HepG2 (cell line): ENCODE measurements at regions not wholly inside any gene's neighbourhood (a gene's known extent, or its start where the extent isn't known, plus 50 kb on each side); places are given as distances from the start of the nearest gene placed in this dataset.
"Not testable (repeated sequence)": the region's sequence is repeated elsewhere in the genome, so short reads cannot be mapped to it uniquely, and the experiment has no call there.

Experiments used
- ATAC-seq: fragments of 200-7000 bp; cut with Tn5 transposase; 3 replicates; pipeline ENCODE4 v1.9.1; 2020; ENCODE audit warnings: mild to moderate bottlenecking, moderate library complexity
- BruUV-seq: library from RNA; stranded (reverse); fragments of 400-500 nt; replicated peaks from 2 replicates; lab custom pipeline; 2021; lab: Mats Ljungman, UMichigan
- CTCF ChIA-PET: fragments of 300-600 bp; formaldehyde crosslinking; extraction: SDS; loops from one replicate; lab custom pipeline; 2021; ENCODE audit warnings: low total read pairs, inconsistent platforms, low intra/inter-chr PET ratio; lab: Yijun Ruan, JAX
- POLR2A ChIA-PET: fragments of 350-600 bp; sonication (Branson Sonifier 250); formaldehyde crosslinking; loops from one replicate; lab custom pipeline; 2020; ENCODE audit warnings: antibody characterized with exemption, inconsistent platforms; lab: Yijun Ruan, JAX
- DNase-seq: peaks from one replicate; pipeline ENCODE4 v3.0.0-alpha.2; 2015; ENCODE audit warnings: low spot score
- FAIRE-seq: peaks from 3 replicates; lab custom pipeline; 2011; peaks lifted over from hg19 to GRCh38; lab: Jason Lieb, UNC
- H2AFZ ChIP-seq: one replicate; pipeline ENCODE4 v1.6.1; 2011; ENCODE audit warnings: low read length, inconsistent platforms
- H3K27ac ChIP-seq: fragments of 300-600 bp; 3 replicates; pipeline ENCODE4 v1.8.0; 2011; ENCODE audit warnings: mixed run types, mild to moderate bottlenecking, mixed read lengths, low read length, inconsistent platforms; ENCODE audit not compliant: insufficient read depth; ENCODE audit errors: extremely low read length
- H3K27me3 ChIP-seq, 2 experiments: fragments of 200-600 bp in 1 of 2; 2 replicates in 1 of 2; 3 replicates in 1 of 2; pipeline versions ENCODE4 v1.6.0 to v1.8.0; 2011; ENCODE audit warnings: low read length in 2 of 2, mild to moderate bottlenecking in 2 of 2, moderate library complexity in 2 of 2, inconsistent platforms in 1 of 2; ENCODE audit not compliant: insufficient read depth in 2 of 2, control insufficient read depth in 1 of 2
- H3K36me3 ChIP-seq, 2 experiments: fragments of 200-600 bp in 1 of 2; replicated peaks in 1 of 2; 2 replicates in 1 of 2; 3 replicates in 1 of 2; pipeline versions ENCODE4 v1.5.1 to v1.8.0; 2011; ENCODE audit warnings: low read length in 2 of 2, inconsistent platforms in 1 of 2; ENCODE audit not compliant: insufficient read depth in 2 of 2, control insufficient read depth in 1 of 2
- H3K4me1 ChIP-seq: 2 replicates; pipeline ENCODE4 v1.5.1; 2012; ENCODE audit warnings: low read length, inconsistent platforms; ENCODE audit not compliant: insufficient read depth
- H3K4me2 ChIP-seq: 2 replicates; pipeline ENCODE4 v1.6.0; 2011; ENCODE audit warnings: low read depth, low read length, inconsistent platforms
- H3K4me3 ChIP-seq, 3 experiments: fragments of 200-600 bp in 1 of 3; sonication (generic), shearing (Covaris generic) in 1 of 3; replicated peaks in 1 of 3; 2 replicates each; pipeline ENCODE4 v1.5.1; 2011 to 2016; ENCODE audit warnings: low read length in 3 of 3, inconsistent platforms in 2 of 3, low read depth in 2 of 3, mild to moderate bottlenecking in 2 of 3, control low read depth in 1 of 3, mixed read lengths in 1 of 3; ENCODE audit not compliant: insufficient read depth in 1 of 3
- H3K79me2 ChIP-seq: one replicate; pipeline ENCODE4 v1.6.1; 2011; ENCODE audit warnings: low read length, inconsistent platforms; ENCODE audit not compliant: insufficient read depth
- H3K9ac ChIP-seq: 2 replicates; pipeline ENCODE4 v1.6.0; 2011; ENCODE audit warnings: mild to moderate bottlenecking, low read depth, low read length, inconsistent platforms; ENCODE audit not compliant: insufficient read depth
- H3K9me3 ChIP-seq: 2 replicates; pipeline ENCODE4 v1.5.1; 2012; ENCODE audit warnings: mild to moderate bottlenecking, low read length
- H4K20me1 ChIP-seq: 2 replicates; pipeline ENCODE4 v1.6.0; 2011; ENCODE audit warnings: inconsistent platforms, mild to moderate bottlenecking, low read length, moderate library complexity; ENCODE audit not compliant: insufficient read depth
- KMT2A ChIP-seq: sonication (generic); formaldehyde crosslinking; IDR thresholded peaks from 2 replicates; pipeline ENCODE4 v1.4.0; 2020; ENCODE audit warnings: missing genetic modification reagents
- POLR2A ChIP-seq, 2 experiments: IDR thresholded peaks; 2 replicates each; pipeline ENCODE4 v1.6.1; 2011; ENCODE audit warnings: low read depth in 2 of 2, low read length in 2 of 2, mild to moderate bottlenecking in 1 of 2, moderate library complexity in 1 of 2; ENCODE audit not compliant: insufficient read depth in 1 of 2
- ZNF776 ChIP-seq: sonication (generic); formaldehyde crosslinking; IDR thresholded peaks from 2 replicates; pipeline ENCODE4 v1.4.0; 2020; ENCODE audit warnings: mild to moderate bottlenecking, missing genetic modification reagents
- WGBS: methylation state at CpG from one replicate; pipeline ENCODE4 v1.1.6; 2017; ENCODE audit warnings: low lambda C conversion rate; 5-methylcytosine and 5-hydroxymethylcytosine counted together
- in situ Hi-C: cut with HindIII; loops from 2 replicates; pipeline ENCODE4 v1.10.0; 2017; ENCODE audit warnings: low pct_unique_long_range_greater_than_20kb; ENCODE audit not compliant: extremely low pct_ligation_motif_present
- intact Hi-C: fragments of 100-400 bp; cut with micrococcal nuclease; formaldehyde crosslinking; loops from one replicate; pipeline ENCODE4 v1.10.0; 2022; ENCODE audit not compliant: unreplicated experiment

GRCh38 chrX:81959964-81960363, 758.1 kb downstream of the SH3BGRL start (continued):
- TF ChIP-seq KMT2A (CRISPR knock-in tag), result no peak

GRCh38 chrX:81974413-81974812, 772.5 kb downstream of the SH3BGRL start:
- WGBS, result 9% methylated on average over 1 of the region's 1 CpG
- H3K4me3 ChIP-seq, in situ Hi-C loops: not testable (repeated sequence)

GRCh38 chrX:81979806-81980515, 778.1 kb downstream of the SH3BGRL start:
- no TSS peak for BruUV-seq
- no peak for FAIRE-seq
- TF ChIP-seq ZNF776 (CRISPR knock-in tag) (no peak), POLR2A (IDR thresholded peaks at IDR 0.05; ENCODE audit: insufficient read depth in 1 of 2, low read depth in 2 of 2, low read length in 2 of 2) (no peak)
- Histone ChIP-seq H4K20me1 (no peaks in the 10 kb centered on the region), H3K9ac (no peak overlapping the region), H3K4me3 (no peak overlapping the region), H2AFZ (no peak overlapping the region), H3K79me2 (no peaks in the 10 kb centered on the region), H3K27me3 (no peaks in the 10 kb centered on the region), H3K9me3 (peaks cover 16% of the 10 kb centered on the region), H3K27ac (no peak overlapping the region), H3K36me3 (no peaks in the 10 kb centered on the region), H3K4me2 (no peak overlapping the region), H3K4me1 (no peaks in the 10 kb centered on the region)
- intact Hi-C loops, result no loop called here
- no peak for DNase-seq
- in situ Hi-C loops, result no loop called here
- POLR2A ChIA-PET, result no interaction called here
- CTCF ChIA-PET, result no interaction called here
- 19% methylated on average over 5 of the region's 5 CpGs for WGBS
- no peak for ATAC-seq

More at GRCh38 chrX:81974413-81974812, 772.5 kb downstream of the SH3BGRL start:
- FAIRE-seq, H3K9me3 ChIP-seq, H3K79me2 ChIP-seq, H3K9ac ChIP-seq, CTCF ChIA-PET, H3K27me3 ChIP-seq, POLR2A ChIA-PET, H3K4me1 ChIP-seq, DNase-seq, H3K4me2 ChIP-seq, H3K27ac ChIP-seq, H2AFZ ChIP-seq, H3K36me3 ChIP-seq, H4K20me1 ChIP-seq, intact Hi-C loops, BruUV-seq, ATAC-seq: not testable (repeated sequence)

- intact Hi-C loops, H4K20me1 ChIP-seq, H3K4me2 ChIP-seq, DNase-seq, H3K9ac ChIP-seq, H3K36me3 ChIP-seq, BruUV-seq, H3K9me3 ChIP-seq, H3K4me3 ChIP-seq, H3K4me1 ChIP-seq, H3K79me2 ChIP-seq, POLR2A ChIA-PET, H2AFZ ChIP-seq, H3K27ac ChIP-seq, FAIRE-seq, CTCF ChIA-PET, in situ Hi-C loops, ATAC-seq, H3K27me3 ChIP-seq: not testable (repeated sequence)
- WGBS, result 50% methylated on average over 2 of the region's 2 CpGs
Observed at GRCh38 chrX:81987217-81987616, 785.3 kb downstream of the SH3BGRL start.
